Activated CD4-positive, CD25-positive, alpha-beta regulatory T cell treated with anti-CD3 and anti-CD28 coated beads, Interleukin-2, amount 50 U/mL, for 16 hours (primary cell): ENCODE measurements at regions not wholly inside any gene's neighbourhood (a gene's known extent, or its start where the extent isn't known, plus 50 kb on each side); places are given as distances from the start of the nearest gene placed in this dataset.

Experiments used
- DNase-seq: peaks from one replicate; pipeline ENCODE4 v3.0.0-alpha.2; 2020; ENCODE audit warnings: low read depth, low spot score

DNA sequence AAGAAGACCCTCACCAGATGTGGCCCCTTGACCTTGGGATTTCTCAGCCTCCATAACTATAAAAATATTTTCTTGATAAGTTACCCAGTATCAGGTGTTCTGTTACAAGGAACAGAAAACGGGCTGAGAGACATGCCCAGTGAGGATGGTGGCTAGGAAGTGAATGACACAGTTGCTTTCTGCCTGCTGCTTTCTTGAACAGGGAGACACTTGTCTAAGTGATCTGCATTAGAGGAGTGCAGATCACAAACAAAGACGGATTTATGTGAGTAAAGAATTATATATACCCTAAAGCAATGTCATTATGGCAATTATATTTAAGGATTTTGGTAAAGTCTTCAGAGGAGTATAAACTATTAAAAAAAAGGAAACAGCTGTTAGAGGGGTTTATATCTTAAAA is 169.2 kb upstream of the AHR start:
- DNase-seq: no peak

DNA sequence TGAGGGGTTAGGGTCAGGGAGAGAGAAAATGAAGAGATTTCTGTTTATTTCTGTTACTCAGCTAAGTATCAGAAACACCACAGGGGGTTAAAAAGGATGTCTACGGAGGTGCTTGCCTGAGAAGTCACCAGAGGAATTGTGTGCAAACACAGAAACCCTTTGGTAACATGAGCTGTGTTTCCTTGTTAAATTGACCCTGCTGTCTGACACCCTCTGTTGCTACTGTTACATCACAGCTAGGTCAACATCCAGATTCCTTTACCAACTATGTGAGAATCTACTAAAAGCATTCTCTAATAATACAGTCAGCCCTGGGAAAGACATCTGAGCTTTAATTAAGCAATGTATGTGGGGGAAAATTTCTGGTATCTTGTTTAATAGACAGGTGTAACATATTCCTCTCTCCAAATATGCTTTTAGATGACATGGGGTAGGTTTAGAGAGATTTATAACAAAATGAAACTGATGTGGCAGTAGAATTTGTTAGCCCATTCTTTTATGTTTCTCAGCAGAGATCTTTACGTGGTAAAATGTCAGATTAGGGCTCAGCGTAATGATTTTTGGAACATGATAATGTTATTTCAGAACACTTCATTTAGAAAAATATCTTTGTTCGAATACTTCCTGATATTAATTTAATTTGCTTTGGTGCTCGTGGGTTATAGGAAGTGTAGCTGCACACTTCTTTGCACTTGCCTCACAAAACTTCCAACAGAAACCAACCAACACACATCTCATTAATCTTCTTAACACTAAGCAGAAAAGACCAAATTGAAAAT is 168.0 kb upstream of the AHR start:
- no peak for DNase-seq

DNA sequence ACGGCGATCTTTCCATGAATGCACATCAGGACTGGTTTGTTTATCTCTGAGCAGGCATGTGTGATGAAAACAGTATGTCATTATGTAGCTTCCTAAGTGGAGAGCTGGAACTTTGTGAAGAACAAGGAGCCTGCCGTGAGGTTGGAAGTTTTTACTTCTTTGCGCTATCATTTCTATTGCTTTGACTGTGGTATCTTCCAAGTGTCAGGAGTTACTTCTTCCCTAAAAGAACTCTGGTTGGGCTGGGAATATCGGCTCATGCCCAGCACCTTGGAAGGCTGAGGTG is 167.4 kb upstream of the AHR start:
- no peak for DNase-seq

GRCh38 chr7:17131983-17132655 is 166.3 kb upstream of the AHR start:
- no peak for DNase-seq

- no peak for DNase-seq
These were observed 165.7 kb upstream of the AHR start for GRCh38 chr7:17132726-17133125.

DNA sequence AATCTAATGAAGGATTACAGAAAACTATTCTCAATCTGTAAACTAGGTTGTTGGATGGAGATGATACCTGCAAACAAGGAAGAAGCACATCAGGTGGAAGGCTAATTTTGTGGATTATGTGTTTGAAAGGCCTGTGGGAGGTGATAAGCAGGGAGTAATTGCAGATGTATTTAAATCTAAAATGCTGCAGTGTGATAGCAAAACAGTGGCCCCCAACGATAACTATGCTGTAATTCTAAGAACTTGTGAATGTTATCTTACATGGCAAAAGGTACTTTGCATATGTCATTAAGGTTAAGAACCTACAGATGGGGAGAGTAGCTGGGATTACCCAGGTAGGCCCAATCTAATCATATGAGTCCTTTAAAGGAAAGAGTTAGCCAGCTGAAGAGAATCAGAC is 164.5 kb upstream of the AHR start:
- DNase-seq: no peak

DNA sequence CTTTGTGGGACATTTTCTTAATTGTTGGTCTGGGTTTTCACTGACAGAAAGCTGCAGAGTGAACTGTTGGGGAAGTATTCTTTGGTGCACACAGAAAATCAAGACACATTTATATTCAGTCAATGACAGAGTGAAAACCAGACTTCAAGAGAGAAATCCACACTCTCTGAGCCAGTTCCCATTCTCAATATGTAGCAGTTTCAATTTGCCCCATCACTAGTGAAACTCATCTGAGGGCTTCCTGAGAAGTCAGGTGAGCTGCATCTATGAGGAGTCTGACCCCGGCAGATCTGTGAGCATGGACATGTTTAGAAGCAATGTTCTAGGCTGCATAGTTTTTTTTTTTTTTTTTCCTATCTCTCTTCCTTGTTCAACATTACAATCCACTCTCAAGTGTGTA is 163.7 kb upstream of the AHR start:
- DNase-seq: no peak

DNA sequence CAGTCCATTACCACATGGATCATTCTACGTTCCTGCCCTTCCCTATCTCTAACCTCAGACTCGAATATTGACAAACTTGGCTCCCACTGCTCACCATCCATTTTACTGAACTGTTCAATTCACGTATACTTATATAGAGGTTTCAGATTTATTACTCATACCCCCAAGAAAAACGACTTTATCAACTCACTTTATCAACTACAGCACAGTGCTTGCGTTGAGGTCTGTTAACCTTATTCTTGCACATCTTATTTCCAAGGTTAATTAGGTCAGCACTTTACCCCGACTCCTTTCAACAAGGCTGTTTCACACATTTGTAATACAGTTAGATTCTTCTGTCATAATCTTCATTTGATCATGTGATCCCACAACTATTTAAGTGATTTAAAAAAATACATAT is 162.3 kb upstream of the AHR start:
- no peak for DNase-seq

- no peak for DNase-seq
These were observed 159.4 kb upstream of the AHR start for GRCh38 chr7:17139081-17139480.

GRCh38 chr7:17140406-17140805 is 158.0 kb upstream of the AHR start:
- no peak for DNase-seq

- DNase-seq: no peak
These were observed 155.5 kb upstream of the AHR start for GRCh38 chr7:17142831-17143541.

DNA sequence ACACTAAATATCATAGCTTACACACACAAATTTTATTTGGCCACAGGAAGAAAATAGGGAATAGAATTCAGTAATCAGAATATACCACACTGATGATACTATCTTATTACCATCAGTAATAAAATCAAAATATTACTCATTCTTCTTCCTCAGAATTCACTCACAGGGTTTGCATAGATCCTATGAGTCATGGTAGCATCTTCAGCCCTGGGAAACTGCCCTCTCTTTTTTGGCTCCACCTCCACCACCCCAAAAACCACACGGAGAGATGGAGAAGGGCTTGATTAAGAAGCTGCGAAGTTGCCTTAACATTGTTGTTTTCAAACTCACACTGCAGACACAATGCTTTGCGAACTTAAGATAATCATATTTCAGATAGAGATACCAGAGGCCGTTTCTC is 154.1 kb upstream of the AHR start:
- DNase-seq: peak; percentile 30

DNA sequence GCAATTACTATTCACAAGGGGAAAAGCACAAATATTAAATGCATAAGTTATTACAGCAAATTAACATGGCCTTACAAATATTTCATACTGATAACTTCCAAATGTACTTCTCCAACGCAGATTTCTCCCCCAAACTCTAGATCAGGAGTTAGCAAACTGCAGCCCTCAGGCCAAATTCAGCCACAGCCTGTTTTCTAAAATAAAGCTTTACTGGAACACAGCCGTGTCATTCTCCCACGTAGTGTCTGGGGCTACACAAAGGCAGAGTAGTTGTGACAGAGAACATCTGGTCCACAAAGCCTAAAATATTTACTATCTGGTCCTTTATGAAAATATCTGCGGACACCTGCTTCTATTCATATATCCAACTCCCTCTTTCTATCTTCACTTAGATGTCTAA is 151.8 kb upstream of the AHR start:
- DNase-seq: no peak

DNA sequence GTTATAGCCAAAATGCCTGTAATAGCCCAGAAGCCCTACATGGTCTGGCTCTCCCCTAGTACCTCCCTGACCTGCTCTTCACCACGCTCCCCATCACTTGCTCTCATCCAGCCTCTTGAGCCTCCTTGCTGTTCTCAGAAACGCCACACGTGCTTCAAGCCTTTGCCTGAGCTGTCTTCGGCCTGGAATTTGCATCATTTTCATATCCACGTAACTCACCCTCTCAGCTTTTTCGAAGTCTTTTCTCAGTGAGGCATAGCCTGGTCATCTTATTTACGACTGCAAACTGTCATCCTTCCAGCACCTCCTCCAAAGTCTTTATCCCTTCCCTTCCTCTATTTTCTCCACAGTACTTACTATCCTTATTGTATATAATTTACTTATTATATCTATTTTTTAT is 151.0 kb upstream of the AHR start:
- DNase-seq: no peak

DNA sequence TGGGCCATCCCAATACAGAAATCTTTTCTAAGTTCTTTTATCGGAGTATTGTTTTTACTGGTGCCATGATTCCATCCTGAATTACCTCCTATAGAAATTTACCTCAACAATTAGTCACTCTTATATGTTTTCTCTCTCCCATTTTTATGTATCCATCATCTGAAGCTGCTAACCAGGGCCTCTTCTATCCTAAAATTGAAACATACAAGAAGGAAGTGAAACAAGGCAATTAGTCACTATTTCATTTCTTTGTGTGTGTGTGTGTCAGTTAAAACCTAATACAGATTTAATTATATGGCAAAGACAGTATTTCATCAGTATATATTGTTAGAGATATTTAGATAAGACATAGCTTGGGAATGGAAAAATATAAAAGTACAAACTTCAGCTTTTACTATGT is 148.4 kb upstream of the AHR start:
- DNase-seq: no peak

GRCh38 chr7:17152721-17153120 is 145.7 kb upstream of the AHR start:
- no peak for DNase-seq

GRCh38 chr7:17153536-17153935 is 144.9 kb upstream of the AHR start:
- DNase-seq: no peak

GRCh38 chr7:17155529-17155928 is 142.9 kb upstream of the AHR start:
- DNase-seq: no peak

- no peak for DNase-seq
These were observed 140.2 kb upstream of the AHR start for GRCh38 chr7:17158261-17158660.

DNA sequence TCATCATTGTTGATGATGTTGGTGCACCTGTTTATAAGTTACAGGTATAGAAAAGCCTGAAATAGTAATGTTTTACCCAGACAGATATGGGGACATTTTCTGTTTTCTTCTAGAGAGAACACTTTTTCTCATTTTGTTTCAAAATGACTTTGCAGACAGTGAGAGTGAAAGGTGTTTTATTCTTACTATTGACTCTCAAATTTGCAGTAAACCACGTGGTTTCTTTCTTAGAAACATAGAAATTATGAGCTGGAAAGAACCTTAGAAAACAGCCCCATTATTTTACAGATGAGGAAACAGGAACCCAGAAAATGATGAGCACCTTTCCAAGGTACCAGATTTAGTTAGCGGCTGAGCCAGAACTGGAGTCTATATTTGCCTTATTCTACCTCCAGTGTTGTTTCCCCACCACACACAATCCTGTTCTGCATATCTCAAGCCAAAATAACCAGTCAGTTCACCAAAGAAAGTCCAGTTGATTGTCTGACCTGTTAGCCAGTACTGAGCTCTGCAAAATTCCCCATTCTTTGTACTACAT is 138.9 kb upstream of the AHR start:
- no peak for DNase-seq

- no peak for DNase-seq
These were observed 131.6 kb upstream of the AHR start for GRCh38 chr7:17166824-17167379.

DNA sequence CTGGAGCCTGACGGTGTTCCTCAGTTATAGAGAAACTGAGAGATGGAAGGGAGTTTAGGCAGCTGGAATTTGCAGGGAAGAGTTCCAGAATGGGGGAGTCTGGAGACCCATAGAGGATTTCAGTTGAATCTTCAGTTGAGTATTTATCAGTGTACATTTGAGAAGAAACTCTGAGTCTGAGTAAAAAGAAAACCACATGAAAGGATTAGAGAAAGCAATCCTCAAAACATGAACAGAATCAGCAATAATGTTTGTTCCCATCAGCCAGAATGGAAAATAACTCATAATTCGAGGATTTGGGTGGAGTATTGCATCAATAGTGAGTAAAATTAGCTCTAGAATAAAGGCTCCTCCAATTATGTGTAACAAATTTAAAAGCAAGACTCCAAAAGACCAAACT is 130.0 kb upstream of the AHR start:
- no peak for DNase-seq

DNA sequence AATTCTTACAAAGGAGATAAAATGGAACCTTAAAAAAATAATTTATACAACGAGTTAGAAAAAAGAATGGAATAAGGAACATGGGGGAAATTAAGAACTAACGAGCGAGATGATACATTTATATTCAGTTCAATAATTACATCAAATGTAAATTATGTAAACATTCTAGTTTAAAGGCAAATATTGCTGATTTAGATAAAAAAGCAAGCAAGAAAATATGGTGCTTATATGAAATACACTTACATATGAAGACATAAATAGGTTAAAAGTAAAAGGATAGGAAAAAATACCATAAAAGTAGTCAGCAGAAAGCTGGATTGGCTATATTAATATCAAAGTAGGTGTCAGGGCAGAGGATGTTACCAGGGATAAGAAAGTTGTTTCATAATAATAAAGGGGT is 127.0 kb upstream of the AHR start:
- DNase-seq: no peak
